PC-9 (cell line): ENCODE measurements at regions not wholly inside any gene's neighbourhood (a gene's known extent, or its start where the extent isn't known, plus 50 kb on each side); places are given as distances from the start of the nearest gene placed in this dataset.

Experiments used
- BruUV-seq: library from RNA; stranded (reverse); fragments of 400-500 nt; replicated peaks from 2 replicates; lab custom pipeline; 2021; lab: Mats Ljungman, UMichigan
- CTCF ChIA-PET: fragments of 300-600 bp; sonication (Branson Sonifier 250); formaldehyde crosslinking; loops from one replicate; lab custom pipeline; 2022; ENCODE audit warnings: antibody characterized with exemption; lab: Charles Lee
- POLR2A ChIA-PET: fragments of 300-600 bp; sonication (Branson Sonifier 250); formaldehyde crosslinking; loops from one replicate; lab custom pipeline; 2022; ENCODE audit warnings: antibody characterized with exemption; ENCODE audit not compliant: unreplicated experiment; lab: Charles Lee
- DNase-seq, 2 experiments: peaks; one replicate each; pipeline versions ENCODE4 v3.0.0 to v3.0.0-alpha.2; 2015 to 2022; ENCODE audit warnings: mixed read lengths in 1 of 2
- H2AFZ ChIP-seq: fragments of 200-600 bp; sonication (generic); 2 replicates; pipeline ENCODE4 v1.8.1; 2017; ENCODE audit warnings: antibody characterized with exemption
- H3F3A ChIP-seq: fragments of 200-600 bp; sonication (generic); 2 replicates; pipeline ENCODE4 v1.8.1; 2017; ENCODE audit warnings: antibody characterized with exemption, mild to moderate bottlenecking, low read depth; ENCODE audit not compliant: insufficient read depth
- H3K27ac ChIP-seq: fragments of 200-600 bp; sonication (generic); 2 replicates; pipeline ENCODE4 v1.6.1; 2016; ENCODE audit warnings: mixed run types
- H3K27me3 ChIP-seq: fragments of 200-600 bp; sonication (generic); 2 replicates; pipeline ENCODE4 v1.6.1; 2016; ENCODE audit warnings: low read depth, mixed run types; ENCODE audit not compliant: insufficient read depth
- H3K36me3 ChIP-seq: fragments of 200-600 bp; sonication (generic); 2 replicates; pipeline ENCODE4 v1.6.1; 2016; ENCODE audit warnings: low read depth, mixed run types
- H3K4me1 ChIP-seq: fragments of 200-600 bp; sonication (generic); replicated peaks from 2 replicates; pipeline ENCODE4 v1.6.1; 2016; ENCODE audit warnings: mixed run types; ENCODE audit not compliant: insufficient read depth
- H3K4me2 ChIP-seq: fragments of 200-600 bp; sonication (generic); 2 replicates; pipeline ENCODE4 v1.6.1; 2017; ENCODE audit warnings: mixed run types
- H3K4me3 ChIP-seq: fragments of 200-600 bp; sonication (generic); 2 replicates; pipeline ENCODE4 v1.6.1; 2016; ENCODE audit warnings: mixed run types
- H3K79me2 ChIP-seq: fragments of 200-600 bp; sonication (generic); 2 replicates; pipeline ENCODE4 v1.6.1; 2017; ENCODE audit warnings: low read depth, mixed run types
- H3K9me2 ChIP-seq: fragments of 200-600 bp; sonication (generic); 2 replicates; pipeline ENCODE4 v1.8.1; 2017; ENCODE audit warnings: mild to moderate bottlenecking; ENCODE audit not compliant: insufficient read depth
- H3K9me3 ChIP-seq: fragments of 200-600 bp; sonication (generic); 2 replicates; pipeline ENCODE4 v1.8.1; 2016; ENCODE audit warnings: low read depth; ENCODE audit not compliant: insufficient read depth
- H4K20me1 ChIP-seq: fragments of 200-600 bp; sonication (generic); 2 replicates; pipeline ENCODE4 v1.8.1; 2017; ENCODE audit not compliant: insufficient read depth
- CTCF ChIP-seq: fragments of 200-600 bp; sonication (generic); conservative IDR thresholded peaks from 2 replicates; pipeline ENCODE4 v1.6.1; 2017; ENCODE audit warnings: mixed run types, antibody characterized with exemption, mild to moderate bottlenecking, moderate library complexity
- EZH2 ChIP-seq: fragments of 200-600 bp; sonication (generic); IDR thresholded peaks from 2 replicates; pipeline ENCODE4 v1.8.0; 2017; ENCODE audit warnings: antibody characterized with exemption, low read depth
- intact Hi-C: fragments of 100-400 bp; cut with micrococcal nuclease; formaldehyde crosslinking; loops from one replicate; pipeline ENCODE4 v1.10.0; 2022; ENCODE audit not compliant: unreplicated experiment

- Histone ChIP-seq H3K79me2 (no peaks in the 10 kb centered on the region), H4K20me1 (no peaks in the 10 kb centered on the region), H3K9me2 (no peaks in the 10 kb centered on the region), H3K4me2 (no peak overlapping the region), H2AFZ (no peak overlapping the region), H3K27ac (no peak overlapping the region), H3K9me3 (no peaks in the 10 kb centered on the region), H3K4me3 (no peak overlapping the region), H3K27me3 (no peaks in the 10 kb centered on the region), H3F3A (no peaks in the 10 kb centered on the region), H3K4me1 (peaks cover 8% of the 10 kb centered on the region), H3K36me3 (no peaks in the 10 kb centered on the region)
- CTCF ChIA-PET, result no interaction called here
- BruUV-seq, result no TSS peak
- no peak for DNase-seq
- TF ChIP-seq EZH2, result no peak
- no peak for TF ChIP-seq CTCF
- intact Hi-C loops, result loop anchor here (10.0 kb wide), 3 partner anchors 195 to 355 kb away; partner anchors contain the start of gene ZBP1
- POLR2A ChIA-PET, result no interaction called here
These were observed 110.0 kb upstream of the PMEPA1 start for GRCh38 chr20:57819691-57820380.

GRCh38 chr20:57819291-57819690 lies 109.5 kb upstream of the PMEPA1 start:
- H3K27me3 ChIP-seq, result no peaks in the 10 kb centered on the region

GRCh38 chr20:57818418-57819181 lies 108.8 kb upstream of the PMEPA1 start:
- Histone ChIP-seq H3K9me2 (no peaks in the 10 kb centered on the region), H3F3A (no peaks in the 10 kb centered on the region), H3K4me3 (no peak overlapping the region), H2AFZ (no peak overlapping the region), H3K4me1 (peaks cover 8% of the 10 kb centered on the region), H3K27me3 (no peaks in the 10 kb centered on the region), H3K9me3 (no peaks in the 10 kb centered on the region), H3K79me2 (no peaks in the 10 kb centered on the region), H3K36me3 (no peaks in the 10 kb centered on the region), H4K20me1 (no peaks in the 10 kb centered on the region), H3K27ac (no peak overlapping the region), H3K4me2 (no peak overlapping the region)
- no peak for TF ChIP-seq EZH2
- no peak for TF ChIP-seq CTCF
- no TSS peak for BruUV-seq
- DNase-seq, result no peak
- POLR2A ChIA-PET, result no interaction called here
- intact Hi-C loops, result loop anchor here (10.0 kb wide), 3 partner anchors 194 to 356 kb away; partner anchors contain the start of gene ZBP1
- CTCF ChIA-PET, result no interaction called here

More at GRCh38 chr20:57819291-57819690, 109.5 kb upstream of the PMEPA1 start:
- TF ChIP-seq EZH2 (no peak), CTCF (no peak)
- Histone ChIP-seq H3K4me2 (no peak overlapping the region), H3K9me2 (no peaks in the 10 kb centered on the region), H4K20me1 (no peaks in the 10 kb centered on the region), H3K36me3 (no peaks in the 10 kb centered on the region), H3K4me1 (peaks cover 8% of the 10 kb centered on the region), H2AFZ (no peak overlapping the region), H3K9me3 (no peaks in the 10 kb centered on the region), H3F3A (no peaks in the 10 kb centered on the region), H3K27ac (no peak overlapping the region), H3K79me2 (no peaks in the 10 kb centered on the region), H3K4me3 (no peak overlapping the region)
- CTCF ChIA-PET, result no interaction called here
- POLR2A ChIA-PET, result no interaction called here
- intact Hi-C loops, result loop anchor here (10.0 kb wide), 3 partner anchors 194 to 356 kb away; partner anchors contain the start of gene ZBP1
- DNase-seq, result no peak
- no TSS peak for BruUV-seq
